Liver (tissue), 8 donors: ENCODE measurements at regions not wholly inside any gene's neighbourhood (a gene's known extent, or its start where the extent isn't known, plus 50 kb on each side); places are given as distances from the start of the nearest gene placed in this dataset.

Experiments used
- DNase-seq: peaks from one replicate; pipeline ENCODE4 v3.0.0-alpha.2; 2017; ENCODE audit warnings: low spot score
- H3K27ac ChIP-seq, 2 donors: one replicate each; pipeline ENCODE4 v1.7.0; 2013; ENCODE audit warnings: inconsistent platforms in 2 of 2, low read length in 2 of 2, control low read depth in 1 of 2, low read depth in 1 of 2, mild to moderate bottlenecking in 1 of 2
- H3K27me3 ChIP-seq, 4 donors: one replicate each; pipeline versions ENCODE4 v1.6.1 to v1.7.0; 2013; ENCODE audit warnings: low read length in 3 of 4, inconsistent platforms in 1 of 4, mild to moderate bottlenecking in 1 of 4, moderate library complexity in 1 of 4; ENCODE audit not compliant: control insufficient read depth in 4 of 4, insufficient read depth in 4 of 4
- H3K36me3 ChIP-seq, 4 donors: one replicate each; pipeline versions ENCODE4 v1.6.1 to v1.7.0; 2013; ENCODE audit warnings: low read length in 3 of 4, mild to moderate bottlenecking in 3 of 4, low read depth in 1 of 4, moderate library complexity in 1 of 4; ENCODE audit not compliant: control insufficient read depth in 4 of 4, insufficient read depth in 3 of 4
- H3K4me1 ChIP-seq, 4 donors: one replicate each; pipeline versions ENCODE4 v1.6.1 to v1.7.0; 2013; ENCODE audit warnings: low read length in 3 of 4, mild to moderate bottlenecking in 3 of 4, moderate library complexity in 1 of 4; ENCODE audit not compliant: control insufficient read depth in 4 of 4, insufficient read depth in 4 of 4
- H3K4me3 ChIP-seq, 3 donors: one replicate each; pipeline versions ENCODE4 v1.6.1 to v1.7.0; 2013; ENCODE audit warnings: low read length in 3 of 3, control low read depth in 1 of 3, low read depth in 1 of 3, mild to moderate bottlenecking in 1 of 3
- H3K9ac ChIP-seq, 2 donors: one replicate each; pipeline ENCODE4 v1.7.0; 2013; ENCODE audit warnings: low read length in 2 of 2, mild to moderate bottlenecking in 2 of 2, moderate library complexity in 2 of 2, control low read depth in 1 of 2, low read depth in 1 of 2
- H3K9me3 ChIP-seq, 4 donors: one replicate each; pipeline versions ENCODE4 v1.6.1 to v1.7.0; 2013; ENCODE audit warnings: low read length in 3 of 4; ENCODE audit not compliant: control insufficient read depth in 4 of 4
- EGR1 ChIP-seq, 2 donors: IDR thresholded peaks; 2 replicates each; pipeline ENCODE4 v1.6.1; 2016 to 2018; ENCODE audit warnings: antibody characterized with exemption in 2 of 2, low read depth in 2 of 2
- FOXA2 ChIP-seq: IDR thresholded peaks from 2 replicates; pipeline ENCODE4 v1.6.1; 2016; ENCODE audit warnings: antibody characterized with exemption
- GABPA ChIP-seq, 2 donors: IDR thresholded peaks in 1 of 2; conservative IDR thresholded peaks in 1 of 2; 2 replicates each; pipeline ENCODE4 v1.6.1; 2016; ENCODE audit warnings: antibody characterized with exemption in 2 of 2, mild to moderate bottlenecking in 1 of 2, moderate library complexity in 1 of 2
- HNF4A ChIP-seq, 2 donors: conservative IDR thresholded peaks; 2 replicates each; pipeline ENCODE4 v1.6.1; 2016; ENCODE audit warnings: antibody characterized with exemption in 2 of 2, mild to moderate bottlenecking in 2 of 2
- HNF4G ChIP-seq: IDR thresholded peaks from 2 replicates; pipeline ENCODE4 v1.6.1; 2016; ENCODE audit warnings: antibody characterized with exemption
- NR2F2 ChIP-seq: IDR thresholded peaks from 2 replicates; pipeline ENCODE4 v1.6.1; 2016; ENCODE audit warnings: antibody characterized with exemption
- RAD21 ChIP-seq, 2 donors: IDR thresholded peaks; 2 replicates each; pipeline ENCODE4 v1.6.1; 2016; ENCODE audit warnings: antibody characterized with exemption in 2 of 2, mild to moderate bottlenecking in 2 of 2
- RXRA ChIP-seq, 2 donors: IDR thresholded peaks; 2 replicates each; pipeline ENCODE4 v1.6.1; 2017 to 2018; ENCODE audit warnings: antibody characterized with exemption in 2 of 2, mild to moderate bottlenecking in 1 of 2
- SP1 ChIP-seq: IDR thresholded peaks from 2 replicates; pipeline ENCODE4 v1.6.1; 2018; ENCODE audit warnings: antibody characterized with exemption, mild to moderate bottlenecking
- TAF1 ChIP-seq: conservative IDR thresholded peaks from 2 replicates; pipeline ENCODE4 v1.6.1; 2016; ENCODE audit warnings: antibody characterized with exemption, mild to moderate bottlenecking
- YY1 ChIP-seq: IDR thresholded peaks from 2 replicates; pipeline ENCODE4 v1.6.1; 2016; ENCODE audit warnings: antibody characterized with exemption, mild to moderate bottlenecking
- WGBS: extraction: QIAGEN DNeasy Blood & Tissue Kit; methylation state at CpG from one replicate; pipeline ENCODE4 v1.1.7; 2013; 5-methylcytosine and 5-hydroxymethylcytosine counted together
- TF ChIP-seq, protein P1 (sequence below): IDR thresholded peaks from 2 replicates; pipeline ENCODE4 v1.6.1; 2016; ENCODE audit warnings: antibody characterized with exemption
- TF ChIP-seq, protein P2 (sequence below): IDR thresholded peaks from 2 replicates; pipeline ENCODE4 v1.6.1; 2016; ENCODE audit warnings: antibody characterized with exemption
- TF ChIP-seq, protein P3 (sequence below): IDR thresholded peaks from 2 replicates; pipeline ENCODE4 v1.6.1; 2016; ENCODE audit warnings: antibody characterized with exemption
- TF ChIP-seq, protein P4 (sequence below): IDR thresholded peaks from 2 replicates; pipeline ENCODE4 v1.6.1; 2016; ENCODE audit warnings: antibody characterized with exemption, mild to moderate bottlenecking
- TF ChIP-seq, protein P5 (sequence below): fragments of 150-350 bp; IDR thresholded peaks from 2 replicates; pipeline ENCODE4 v1.5.1; 2017; ENCODE audit warnings: improper control_type of control experiment, low read depth, low read length; ENCODE audit not compliant: missing input control
- donor health status: healthy.
- donor health status: healthy.
- donor health status: healthy.
- donor health status: healthy.
- donor health status: healthy.

DNA sequence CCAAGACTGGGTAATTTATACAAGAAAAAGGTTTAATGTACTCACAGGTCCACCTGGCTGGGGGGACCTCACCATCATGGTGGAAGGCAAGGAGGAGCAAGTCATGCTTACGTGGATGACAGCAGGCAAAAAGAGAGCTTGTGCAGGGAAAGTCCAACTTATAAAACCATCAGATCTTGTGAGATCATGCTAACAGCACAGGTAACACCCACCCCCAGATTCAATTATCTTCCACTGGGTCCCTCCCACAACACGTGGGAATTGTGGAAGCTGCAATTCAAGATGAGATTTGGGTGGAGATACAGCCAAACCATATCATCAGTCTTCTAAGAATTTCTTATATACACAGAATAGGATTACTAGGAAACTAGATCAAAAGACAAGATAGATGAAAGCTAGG lies 555.6 kb downstream of the PRR16 start:
- Histone ChIP-seq H3K9ac (no peak overlapping the region), H3K4me1 (no peaks in the 10 kb centered on the region), H3K36me3 (no peaks in the 10 kb centered on the region), H3K9me3 (no peaks in the 10 kb centered on the region), H3K4me3 (no peak overlapping the region), H3K27ac (no peak overlapping the region), H3K27me3 (no peaks in the 10 kb centered on the region)
- WGBS: 47% methylated on average over 2 of the region's 2 CpGs
- DNase-seq: no peak
- no peak for TF ChIP-seq RAD21 (IDR thresholded peaks at IDR 0.05)
- TF ChIP-seq, protein P1, sequence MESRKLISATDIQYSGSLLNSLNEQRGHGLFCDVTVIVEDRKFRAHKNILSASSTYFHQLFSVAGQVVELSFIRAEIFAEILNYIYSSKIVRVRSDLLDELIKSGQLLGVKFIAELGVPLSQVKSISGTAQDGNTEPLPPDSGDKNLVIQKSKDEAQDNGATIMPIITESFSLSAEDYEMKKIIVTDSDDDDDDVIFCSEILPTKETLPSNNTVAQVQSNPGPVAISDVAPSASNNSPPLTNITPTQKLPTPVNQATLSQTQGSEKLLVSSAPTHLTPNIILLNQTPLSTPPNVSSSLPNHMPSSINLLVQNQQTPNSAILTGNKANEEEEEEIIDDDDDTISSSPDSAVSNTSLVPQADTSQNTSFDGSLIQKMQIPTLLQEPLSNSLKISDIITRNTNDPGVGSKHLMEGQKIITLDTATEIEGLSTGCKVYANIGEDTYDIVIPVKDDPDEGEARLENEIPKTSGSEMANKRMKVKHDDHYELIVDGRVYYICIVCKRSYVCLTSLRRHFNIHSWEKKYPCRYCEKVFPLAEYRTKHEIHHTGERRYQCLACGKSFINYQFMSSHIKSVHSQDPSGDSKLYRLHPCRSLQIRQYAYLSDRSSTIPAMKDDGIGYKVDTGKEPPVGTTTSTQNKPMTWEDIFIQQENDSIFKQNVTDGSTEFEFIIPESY: no peak
- no peak for TF ChIP-seq TAF1
- no peak for TF ChIP-seq HNF4A (conservative IDR thresholded peaks at IDR 0.05)
- no peak for TF ChIP-seq FOXA2
- TF ChIP-seq GABPA (IDR thresholded peaks at IDR 0.05 in 1 of 2, conservative IDR thresholded peaks at IDR 0.05 in 1 of 2): no peak
- TF ChIP-seq, protein P2, sequence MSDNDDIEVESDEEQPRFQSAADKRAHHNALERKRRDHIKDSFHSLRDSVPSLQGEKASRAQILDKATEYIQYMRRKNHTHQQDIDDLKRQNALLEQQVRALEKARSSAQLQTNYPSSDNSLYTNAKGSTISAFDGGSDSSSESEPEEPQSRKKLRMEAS: no peak
- TF ChIP-seq NR2F2: no peak
- no peak for TF ChIP-seq EGR1 (IDR thresholded peaks at IDR 0.05; ENCODE audit: low read depth in 2 of 2)
- TF ChIP-seq, protein P3, sequence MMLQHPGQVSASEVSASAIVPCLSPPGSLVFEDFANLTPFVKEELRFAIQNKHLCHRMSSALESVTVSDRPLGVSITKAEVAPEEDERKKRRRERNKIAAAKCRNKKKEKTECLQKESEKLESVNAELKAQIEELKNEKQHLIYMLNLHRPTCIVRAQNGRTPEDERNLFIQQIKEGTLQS: no peak

DNA sequence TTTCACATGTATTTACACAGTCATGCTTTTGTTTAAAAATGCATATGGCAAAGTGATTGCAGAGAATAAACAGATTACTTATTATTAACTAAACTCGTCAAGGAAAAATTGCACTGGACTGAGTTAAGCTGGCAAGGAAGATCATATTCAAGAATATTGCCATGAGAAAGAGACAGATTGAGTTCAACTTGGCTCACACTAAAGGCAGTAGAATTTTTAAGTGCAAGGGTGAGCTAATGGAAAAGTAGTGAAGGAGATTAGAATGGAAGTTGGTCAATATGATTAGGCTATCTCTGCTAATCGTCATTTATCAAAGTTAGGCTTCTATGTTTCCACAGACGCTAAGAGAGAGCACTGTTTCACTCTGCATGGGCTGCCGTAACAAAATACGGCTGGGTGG lies 557.6 kb downstream of the PRR16 start:
- Histone ChIP-seq H3K9ac (no peak overlapping the region), H3K27me3 (no peaks in the 10 kb centered on the region), H3K4me3 (no peak overlapping the region), H3K36me3 (no peaks in the 10 kb centered on the region), H3K4me1 (no peaks in the 10 kb centered on the region), H3K27ac (no peak overlapping the region), H3K9me3 (no peaks in the 10 kb centered on the region)
- 67% methylated on average over 5 of the region's 5 CpGs for WGBS
- no peak for DNase-seq
- no peak for TF ChIP-seq EGR1 (IDR thresholded peaks at IDR 0.05; ENCODE audit: low read depth in 2 of 2)
- no peak for TF ChIP-seq RAD21 (IDR thresholded peaks at IDR 0.05)
- no peak for TF ChIP-seq FOXA2

DNA sequence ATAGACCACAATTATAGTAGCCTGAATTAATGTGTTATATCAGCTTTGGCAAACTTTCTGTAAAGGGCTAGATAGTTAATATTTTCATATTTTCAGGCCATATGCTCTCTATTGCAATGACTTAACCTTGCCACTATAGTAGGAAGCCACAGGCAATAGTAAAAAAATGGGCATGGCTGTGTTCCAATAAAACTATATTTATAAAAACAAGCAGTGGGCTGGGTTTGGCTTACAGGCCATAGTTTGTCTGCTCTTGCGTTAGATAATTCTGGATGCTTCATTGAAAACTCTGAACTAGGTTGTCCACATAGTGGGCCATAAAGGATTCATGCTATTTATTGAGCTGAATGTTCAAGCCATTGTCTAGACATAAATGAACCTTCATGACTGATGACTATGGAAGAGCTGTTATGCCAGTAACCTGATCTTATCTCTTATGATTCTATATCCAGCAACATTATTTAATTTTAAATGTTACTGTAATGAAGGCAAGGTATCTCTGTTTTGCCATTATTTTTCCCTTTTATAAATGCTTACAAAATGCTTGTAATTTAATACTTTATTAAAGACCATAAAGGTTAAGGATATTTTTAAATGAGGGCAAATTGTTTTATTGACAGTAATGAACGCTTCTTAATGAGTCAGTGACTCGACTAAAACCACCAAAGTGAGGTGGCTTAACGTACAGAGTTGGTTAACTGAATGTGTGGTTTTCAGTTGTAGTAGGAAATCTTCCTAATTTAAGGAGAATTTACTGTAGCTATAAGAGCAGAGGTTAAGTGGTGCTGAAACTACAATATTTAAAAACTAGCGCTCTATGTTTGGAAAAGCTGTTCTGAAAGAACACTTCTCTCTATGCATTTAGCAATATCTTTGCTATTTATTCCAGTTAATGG lies 560.6 kb downstream of the PRR16 start:
- Histone ChIP-seq H3K4me3 (no peak overlapping the region), H3K9me3 (no peaks in the 10 kb centered on the region), H3K36me3 (no peaks in the 10 kb centered on the region), H3K27ac (no peak overlapping the region), H3K9ac (no peak overlapping the region), H3K27me3 (no peaks in the 10 kb centered on the region), H3K4me1 (no peaks in the 10 kb centered on the region)
- no peak for DNase-seq
- 82% methylated on average over 5 of the region's 5 CpGs for WGBS
- TF ChIP-seq NR2F2: no peak
- no peak for TF ChIP-seq HNF4A (conservative IDR thresholded peaks at IDR 0.05)
- no peak for TF ChIP-seq RAD21 (IDR thresholded peaks at IDR 0.05)
- TF ChIP-seq GABPA (IDR thresholded peaks at IDR 0.05 in 1 of 2, conservative IDR thresholded peaks at IDR 0.05 in 1 of 2): no peak
- no peak for TF ChIP-seq FOXA2
- TF ChIP-seq SP1: no peak
- TF ChIP-seq, protein P4, sequence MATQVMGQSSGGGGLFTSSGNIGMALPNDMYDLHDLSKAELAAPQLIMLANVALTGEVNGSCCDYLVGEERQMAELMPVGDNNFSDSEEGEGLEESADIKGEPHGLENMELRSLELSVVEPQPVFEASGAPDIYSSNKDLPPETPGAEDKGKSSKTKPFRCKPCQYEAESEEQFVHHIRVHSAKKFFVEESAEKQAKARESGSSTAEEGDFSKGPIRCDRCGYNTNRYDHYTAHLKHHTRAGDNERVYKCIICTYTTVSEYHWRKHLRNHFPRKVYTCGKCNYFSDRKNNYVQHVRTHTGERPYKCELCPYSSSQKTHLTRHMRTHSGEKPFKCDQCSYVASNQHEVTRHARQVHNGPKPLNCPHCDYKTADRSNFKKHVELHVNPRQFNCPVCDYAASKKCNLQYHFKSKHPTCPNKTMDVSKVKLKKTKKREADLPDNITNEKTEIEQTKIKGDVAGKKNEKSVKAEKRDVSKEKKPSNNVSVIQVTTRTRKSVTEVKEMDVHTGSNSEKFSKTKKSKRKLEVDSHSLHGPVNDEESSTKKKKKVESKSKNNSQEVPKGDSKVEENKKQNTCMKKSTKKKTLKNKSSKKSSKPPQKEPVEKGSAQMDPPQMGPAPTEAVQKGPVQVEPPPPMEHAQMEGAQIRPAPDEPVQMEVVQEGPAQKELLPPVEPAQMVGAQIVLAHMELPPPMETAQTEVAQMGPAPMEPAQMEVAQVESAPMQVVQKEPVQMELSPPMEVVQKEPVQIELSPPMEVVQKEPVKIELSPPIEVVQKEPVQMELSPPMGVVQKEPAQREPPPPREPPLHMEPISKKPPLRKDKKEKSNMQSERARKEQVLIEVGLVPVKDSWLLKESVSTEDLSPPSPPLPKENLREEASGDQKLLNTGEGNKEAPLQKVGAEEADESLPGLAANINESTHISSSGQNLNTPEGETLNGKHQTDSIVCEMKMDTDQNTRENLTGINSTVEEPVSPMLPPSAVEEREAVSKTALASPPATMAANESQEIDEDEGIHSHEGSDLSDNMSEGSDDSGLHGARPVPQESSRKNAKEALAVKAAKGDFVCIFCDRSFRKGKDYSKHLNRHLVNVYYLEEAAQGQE: no peak
- TF ChIP-seq HNF4G: no peak
- no peak for TF ChIP-seq EGR1 (IDR thresholded peaks at IDR 0.05; ENCODE audit: low read depth in 2 of 2)
- TF ChIP-seq RXRA (IDR thresholded peaks at IDR 0.05): no peak
- no peak for TF ChIP-seq TAF1
- TF ChIP-seq YY1: no peak
- TF ChIP-seq, protein P5, sequence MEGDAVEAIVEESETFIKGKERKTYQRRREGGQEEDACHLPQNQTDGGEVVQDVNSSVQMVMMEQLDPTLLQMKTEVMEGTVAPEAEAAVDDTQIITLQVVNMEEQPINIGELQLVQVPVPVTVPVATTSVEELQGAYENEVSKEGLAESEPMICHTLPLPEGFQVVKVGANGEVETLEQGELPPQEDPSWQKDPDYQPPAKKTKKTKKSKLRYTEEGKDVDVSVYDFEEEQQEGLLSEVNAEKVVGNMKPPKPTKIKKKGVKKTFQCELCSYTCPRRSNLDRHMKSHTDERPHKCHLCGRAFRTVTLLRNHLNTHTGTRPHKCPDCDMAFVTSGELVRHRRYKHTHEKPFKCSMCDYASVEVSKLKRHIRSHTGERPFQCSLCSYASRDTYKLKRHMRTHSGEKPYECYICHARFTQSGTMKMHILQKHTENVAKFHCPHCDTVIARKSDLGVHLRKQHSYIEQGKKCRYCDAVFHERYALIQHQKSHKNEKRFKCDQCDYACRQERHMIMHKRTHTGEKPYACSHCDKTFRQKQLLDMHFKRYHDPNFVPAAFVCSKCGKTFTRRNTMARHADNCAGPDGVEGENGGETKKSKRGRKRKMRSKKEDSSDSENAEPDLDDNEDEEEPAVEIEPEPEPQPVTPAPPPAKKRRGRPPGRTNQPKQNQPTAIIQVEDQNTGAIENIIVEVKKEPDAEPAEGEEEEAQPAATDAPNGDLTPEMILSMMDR: no peak
- TF ChIP-seq, protein P2: no peak
- TF ChIP-seq, protein P3: no peak
